ENCODE measurements at regions not wholly inside any gene's neighbourhood (a gene's known extent, or its start where the extent isn't known, plus 50 kb on each side); places are given as distances from the start of the nearest gene placed in this dataset.

DNA sequence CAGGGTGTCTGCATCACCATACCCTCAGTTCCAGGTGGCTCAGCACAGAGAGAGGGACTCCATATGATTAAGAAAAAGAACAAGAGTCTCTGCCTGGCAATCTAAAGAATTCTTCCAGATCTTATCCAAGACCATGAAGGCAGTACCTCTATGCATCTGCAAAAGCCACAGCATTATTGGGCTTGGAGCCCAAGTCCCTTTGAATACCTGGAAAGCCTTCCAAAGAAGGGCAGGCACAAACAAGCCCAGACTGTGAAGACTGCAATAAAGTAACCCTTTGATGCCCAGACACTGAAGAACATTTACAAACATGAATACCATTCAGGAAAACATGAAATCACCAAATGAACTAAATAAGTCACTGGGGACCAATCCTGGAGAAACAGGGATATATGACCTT lies 60.9 kb upstream of the DIPK2A start:
- no peak for TF ChIP-seq POLR2A (IDR thresholded peaks at IDR 0.05; ENCODE audit: low read depth, low read length)
- TF ChIP-seq, protein P1, sequence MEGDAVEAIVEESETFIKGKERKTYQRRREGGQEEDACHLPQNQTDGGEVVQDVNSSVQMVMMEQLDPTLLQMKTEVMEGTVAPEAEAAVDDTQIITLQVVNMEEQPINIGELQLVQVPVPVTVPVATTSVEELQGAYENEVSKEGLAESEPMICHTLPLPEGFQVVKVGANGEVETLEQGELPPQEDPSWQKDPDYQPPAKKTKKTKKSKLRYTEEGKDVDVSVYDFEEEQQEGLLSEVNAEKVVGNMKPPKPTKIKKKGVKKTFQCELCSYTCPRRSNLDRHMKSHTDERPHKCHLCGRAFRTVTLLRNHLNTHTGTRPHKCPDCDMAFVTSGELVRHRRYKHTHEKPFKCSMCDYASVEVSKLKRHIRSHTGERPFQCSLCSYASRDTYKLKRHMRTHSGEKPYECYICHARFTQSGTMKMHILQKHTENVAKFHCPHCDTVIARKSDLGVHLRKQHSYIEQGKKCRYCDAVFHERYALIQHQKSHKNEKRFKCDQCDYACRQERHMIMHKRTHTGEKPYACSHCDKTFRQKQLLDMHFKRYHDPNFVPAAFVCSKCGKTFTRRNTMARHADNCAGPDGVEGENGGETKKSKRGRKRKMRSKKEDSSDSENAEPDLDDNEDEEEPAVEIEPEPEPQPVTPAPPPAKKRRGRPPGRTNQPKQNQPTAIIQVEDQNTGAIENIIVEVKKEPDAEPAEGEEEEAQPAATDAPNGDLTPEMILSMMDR (IDR thresholded peaks at IDR 0.05; ENCODE audit: extremely low read depth in 1 of 2, insufficient read depth in 1 of 2, low read depth in 1 of 2, low read length in 2 of 2): no peak
- no peak for TF ChIP-seq EZH2 (IDR thresholded peaks at IDR 0.05; ENCODE audit: borderline replicate concordance, low read depth, low read length, severe bottlenecking)
- TF ChIP-seq FOS (IDR thresholded peaks at IDR 0.05; ENCODE audit: borderline replicate concordance, insufficient read depth, low read length): no peak
- TF ChIP-seq, protein P2, sequence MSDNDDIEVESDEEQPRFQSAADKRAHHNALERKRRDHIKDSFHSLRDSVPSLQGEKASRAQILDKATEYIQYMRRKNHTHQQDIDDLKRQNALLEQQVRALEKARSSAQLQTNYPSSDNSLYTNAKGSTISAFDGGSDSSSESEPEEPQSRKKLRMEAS (IDR thresholded peaks at IDR 0.05; ENCODE audit: insufficient read depth, insufficient read length): no peak
- TF ChIP-seq JUN (IDR thresholded peaks at IDR 0.05; ENCODE audit: borderline replicate concordance, insufficient read depth, insufficient read length, low read depth): no peak
- no peak for TF ChIP-seq POLR2AphosphoS5 (IDR thresholded peaks at IDR 0.05; ENCODE audit: insufficient read depth, low read depth, low read length)
- no peak for TF ChIP-seq MYC (IDR thresholded peaks at IDR 0.05; ENCODE audit: low read depth, low read length)
- TF ChIP-seq GATA2 (IDR thresholded peaks at IDR 0.05; ENCODE audit: insufficient read depth, insufficient read length, low read depth, low read length): no peak

Data from endothelial cell of umbilical vein (primary cell).